HEK293 (cell line): ENCODE measurements at regions not wholly inside any gene's neighbourhood (a gene's known extent, or its start where the extent isn't known, plus 50 kb on each side); places are given as distances from the start of the nearest gene placed in this dataset.

Source experiments
- CTCF ChIA-PET: fragments of 350-600 bp; formaldehyde crosslinking; extraction: SDS; loops from one replicate; lab custom pipeline; 2021; ENCODE audit warnings: antibody characterized with exemption; lab: Yijun Ruan, JAX
- POLR2A ChIA-PET: fragments of 300-600 bp; formaldehyde crosslinking; extraction: SDS; loops from one replicate; lab custom pipeline; 2020; ENCODE audit warnings: antibody characterized with exemption, inconsistent platforms; lab: Yijun Ruan, JAX
- H3K27ac ChIP-seq: fragments of 200-500 bp; sonication (Bioruptor generic); 2 replicates; pipeline ENCODE4 v1.5.1; 2014; ENCODE audit warnings: low read depth, low read length, control low read depth, inconsistent platforms; ENCODE audit errors: extremely low read depth
- H3K36me3 ChIP-seq, 2 experiments: fragments of 200-500 bp in 1 of 2; sonication (Bioruptor generic) in 1 of 2; 1 replicate in 1 of 2; 2 replicates in 1 of 2; pipeline ENCODE4 v1.5.1; 2014 to 2017; ENCODE audit warnings: inconsistent platforms in 2 of 2, low read length in 2 of 2; ENCODE audit not compliant: control insufficient read depth in 2 of 2, insufficient read depth in 1 of 2
- H3K4me1 ChIP-seq: fragments of 200-500 bp; sonication (Bioruptor generic); 2 replicates; pipeline ENCODE4 v1.5.1; 2014; ENCODE audit warnings: mild to moderate bottlenecking, low read length, inconsistent platforms; ENCODE audit not compliant: control insufficient read depth, insufficient read depth
- H3K4me3 ChIP-seq: 2 replicates; pipeline ENCODE4 v1.5.1; 2011; ENCODE audit warnings: low read depth, mild to moderate bottlenecking, control low read depth, low read length, moderate library complexity
- H3K9me3 ChIP-seq: fragments of 200-500 bp; sonication (Bioruptor generic); 2 replicates; pipeline ENCODE4 v1.5.1; 2014; ENCODE audit warnings: low read depth, low read length, inconsistent platforms; ENCODE audit not compliant: control insufficient read depth, insufficient read depth
- AEBP2 ChIP-seq: fragments of 450-650 bp; formaldehyde crosslinking; IDR thresholded peaks from 2 replicates; pipeline ENCODE4 v1.5.1; 2016; ENCODE audit warnings: missing biosample characterization, missing genetic modification characterization, borderline replicate concordance
- BCL6B ChIP-seq: fragments of 450-650 bp; formaldehyde crosslinking; IDR thresholded peaks from 2 replicates; pipeline ENCODE4 v1.5.1; 2017; ENCODE audit warnings: missing biosample characterization, missing genetic modification characterization
- HIC1 ChIP-seq: fragments of 450-650 bp; formaldehyde crosslinking; IDR thresholded peaks from 2 replicates; pipeline ENCODE4 v1.5.1; 2016; ENCODE audit warnings: missing biosample characterization, missing genetic modification characterization
- KLF10 ChIP-seq: fragments of 450-650 bp; IDR thresholded peaks from 2 replicates; pipeline ENCODE4 v1.5.1; 2018; ENCODE audit warnings: missing biosample characterization, mild to moderate bottlenecking, missing genetic modification characterization
- PRDM2 ChIP-seq: fragments of 450-650 bp; formaldehyde crosslinking; IDR thresholded peaks from 2 replicates; pipeline ENCODE4 v1.5.1; 2016; ENCODE audit warnings: missing biosample characterization, missing genetic modification characterization, borderline replicate concordance
- TCF7L2 ChIP-seq: IDR thresholded peaks from 2 replicates; pipeline ENCODE4 v1.6.1; 2011; ENCODE audit warnings: low read depth, mild to moderate bottlenecking, inconsistent platforms, low read length, moderate library complexity, borderline replicate concordance
- ZBTB1 ChIP-seq: fragments of 450-650 bp; formaldehyde crosslinking; IDR thresholded peaks from 2 replicates; pipeline ENCODE4 v1.5.1; 2016; ENCODE audit warnings: missing biosample characterization, missing genetic modification characterization
- ZNF48 ChIP-seq: fragments of 450-650 bp; formaldehyde crosslinking; IDR thresholded peaks from 2 replicates; pipeline ENCODE4 v1.5.1; 2016; ENCODE audit warnings: missing biosample characterization, missing genetic modification characterization
- ZNF76 ChIP-seq: fragments of 450-650 bp; formaldehyde crosslinking; IDR thresholded peaks from 2 replicates; pipeline ENCODE4; 2016; ENCODE audit warnings: low read depth, missing biosample characterization, missing genetic modification characterization, borderline replicate concordance
- ZSCAN18 ChIP-seq: fragments of 450-650 bp; formaldehyde crosslinking; IDR thresholded peaks from 2 replicates; pipeline ENCODE4 v1.5.1; 2016; ENCODE audit warnings: missing biosample characterization, missing genetic modification characterization

- no peaks in the 10 kb centered on the region for H3K36me3 ChIP-seq
- no peaks in the 10 kb centered on the region for H3K9me3 ChIP-seq
- H3K4me3 ChIP-seq = no peak overlapping the region
- no peaks in the 10 kb centered on the region for H3K4me1 ChIP-seq
- CTCF ChIA-PET = interaction anchor here (0.6 kb wide), 1 partner anchor 14 kb away, joined by 4 read pairs; no protein-coding TSS in a partner anchor
- H3K27ac ChIP-seq = no peak overlapping the region
- no peak for TF ChIP-seq ZNF48 (tag by site-specific recombination)
- TF ChIP-seq HIC1 (tag by site-specific recombination) = no peak
- TF ChIP-seq ZSCAN18 (tag by site-specific recombination) = no peak
- TF ChIP-seq AEBP2 (tag by site-specific recombination) = no peak
- TF ChIP-seq PRDM2 = no peak
- no peak for TF ChIP-seq ZBTB1
- TF ChIP-seq KLF10 (tag by site-specific recombination) = no peak
- POLR2A ChIA-PET = interaction anchor here (0.6 kb wide), 1 partner anchor 42 kb away, joined by 3 read pairs; no protein-coding TSS in a partner anchor
Observed at GRCh38 chr3:106001923-106002322, 133.1 kb upstream of the CBLB start.

- Histone ChIP-seq H3K36me3 (no peaks in the 10 kb centered on the region), H3K4me1 (no peaks in the 10 kb centered on the region), H3K4me3 (no peak overlapping the region), H3K9me3 (no peaks in the 10 kb centered on the region), H3K27ac (no peak overlapping the region)
- POLR2A ChIA-PET = no interaction called here
- TF ChIP-seq TCF7L2 (no peak), BCL6B (no peak), ZNF76 (no peak)
- CTCF ChIA-PET = interaction anchor here (0.6 kb wide), 1 partner anchor 1924 kb away, joined by 5 read pairs; no protein-coding TSS in a partner anchor
Observed at GRCh38 chr3:106004137-106004681, 135.4 kb upstream of the CBLB start.
